ENCODE measurements at regions not wholly inside any gene's neighbourhood (a gene's known extent, or its start where the extent isn't known, plus 50 kb on each side); places are given as distances from the start of the nearest gene placed in this dataset.

DNA sequence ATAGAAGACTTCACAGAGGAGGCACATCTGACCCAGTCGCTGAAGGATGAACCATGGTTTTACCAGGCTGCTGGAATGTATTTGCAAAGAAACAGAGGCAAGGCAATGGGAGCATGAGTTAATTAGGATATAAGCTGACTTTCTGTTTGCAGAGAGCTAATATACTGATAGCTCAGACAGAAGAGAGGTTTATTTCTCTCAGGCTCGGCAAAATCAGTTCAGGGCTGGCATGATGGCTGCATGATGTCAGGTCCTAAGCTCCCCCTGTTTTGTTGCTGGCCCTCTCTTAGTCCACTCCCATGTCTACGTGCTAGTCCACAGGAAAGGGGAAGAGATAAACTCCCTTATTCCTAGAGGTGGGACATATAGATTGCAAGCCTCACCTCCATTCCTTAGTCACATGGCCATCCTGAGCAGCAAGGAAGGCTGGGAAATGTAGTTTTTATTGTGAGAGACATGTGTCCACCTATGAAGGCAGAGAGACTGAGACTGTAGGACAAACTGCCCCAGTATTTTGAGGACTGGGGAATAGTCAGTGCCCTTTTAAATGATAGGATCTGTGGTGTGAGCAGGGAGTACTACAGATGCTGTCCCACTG lies 224.5 kb downstream of the VRK1 start:
- TF ChIP-seq, protein P1, sequence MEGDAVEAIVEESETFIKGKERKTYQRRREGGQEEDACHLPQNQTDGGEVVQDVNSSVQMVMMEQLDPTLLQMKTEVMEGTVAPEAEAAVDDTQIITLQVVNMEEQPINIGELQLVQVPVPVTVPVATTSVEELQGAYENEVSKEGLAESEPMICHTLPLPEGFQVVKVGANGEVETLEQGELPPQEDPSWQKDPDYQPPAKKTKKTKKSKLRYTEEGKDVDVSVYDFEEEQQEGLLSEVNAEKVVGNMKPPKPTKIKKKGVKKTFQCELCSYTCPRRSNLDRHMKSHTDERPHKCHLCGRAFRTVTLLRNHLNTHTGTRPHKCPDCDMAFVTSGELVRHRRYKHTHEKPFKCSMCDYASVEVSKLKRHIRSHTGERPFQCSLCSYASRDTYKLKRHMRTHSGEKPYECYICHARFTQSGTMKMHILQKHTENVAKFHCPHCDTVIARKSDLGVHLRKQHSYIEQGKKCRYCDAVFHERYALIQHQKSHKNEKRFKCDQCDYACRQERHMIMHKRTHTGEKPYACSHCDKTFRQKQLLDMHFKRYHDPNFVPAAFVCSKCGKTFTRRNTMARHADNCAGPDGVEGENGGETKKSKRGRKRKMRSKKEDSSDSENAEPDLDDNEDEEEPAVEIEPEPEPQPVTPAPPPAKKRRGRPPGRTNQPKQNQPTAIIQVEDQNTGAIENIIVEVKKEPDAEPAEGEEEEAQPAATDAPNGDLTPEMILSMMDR (IDR thresholded peaks at IDR 0.05; ENCODE audit: low read depth, low read length), result no peak
- no peak for TF ChIP-seq POLR2A (IDR thresholded peaks at IDR 0.05; ENCODE audit: extremely low read depth, insufficient read length)
- TF ChIP-seq MYC (IDR thresholded peaks at IDR 0.05; ENCODE audit: low read depth, low read length), result no peak

Data from NB4 (cell line).